PC-3 (cell line): ENCODE measurements at regions not wholly inside any gene's neighbourhood (a gene's known extent, or its start where the extent isn't known, plus 50 kb on each side); places are given as distances from the start of the nearest gene placed in this dataset.

ENCODE experiments used
- EZH2 ChIP-seq: fragments of 300-600 bp; sonication (generic); IDR thresholded peaks from one replicate; pipeline ENCODE4 v1.6.1; 2017; ENCODE audit warnings: antibody characterized with exemption, mild to moderate bottlenecking, low read length; ENCODE audit not compliant: unreplicated experiment
- EZH2phosphoT487 ChIP-seq: fragments of 300-600 bp; sonication (generic); IDR thresholded peaks from 2 replicates; pipeline ENCODE4 v1.6.1; 2018; ENCODE audit warnings: mild to moderate bottlenecking, antibody characterized with exemption, low read length, borderline replicate concordance
- TF ChIP-seq, protein P1 (sequence below): fragments of 300-600 bp; sonication (generic); conservative IDR thresholded peaks from 2 replicates; pipeline ENCODE4 v1.5.1; 2017; ENCODE audit warnings: antibody characterized with exemption, low read depth, mild to moderate bottlenecking, low read length

DNA sequence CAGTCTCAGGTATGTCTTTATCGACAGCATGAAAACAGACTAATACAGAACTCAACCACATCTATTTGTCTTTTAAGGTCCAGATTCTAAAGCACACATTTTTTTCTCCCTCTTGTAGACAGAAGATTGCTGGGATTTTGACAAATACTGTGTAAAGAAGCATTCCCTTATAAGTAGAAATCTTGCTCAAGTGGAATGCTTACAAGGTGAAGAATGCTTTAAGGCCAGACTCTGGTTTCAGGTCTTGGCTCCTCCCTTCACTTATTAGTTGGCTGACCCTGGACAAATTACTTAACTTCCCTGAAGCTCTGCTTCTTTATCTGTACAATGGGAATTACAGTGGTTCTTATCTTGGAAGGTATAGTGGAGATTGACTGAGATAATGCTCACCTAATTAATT is 242.3 kb upstream of the IRX5 start:
- TF ChIP-seq, protein P1, sequence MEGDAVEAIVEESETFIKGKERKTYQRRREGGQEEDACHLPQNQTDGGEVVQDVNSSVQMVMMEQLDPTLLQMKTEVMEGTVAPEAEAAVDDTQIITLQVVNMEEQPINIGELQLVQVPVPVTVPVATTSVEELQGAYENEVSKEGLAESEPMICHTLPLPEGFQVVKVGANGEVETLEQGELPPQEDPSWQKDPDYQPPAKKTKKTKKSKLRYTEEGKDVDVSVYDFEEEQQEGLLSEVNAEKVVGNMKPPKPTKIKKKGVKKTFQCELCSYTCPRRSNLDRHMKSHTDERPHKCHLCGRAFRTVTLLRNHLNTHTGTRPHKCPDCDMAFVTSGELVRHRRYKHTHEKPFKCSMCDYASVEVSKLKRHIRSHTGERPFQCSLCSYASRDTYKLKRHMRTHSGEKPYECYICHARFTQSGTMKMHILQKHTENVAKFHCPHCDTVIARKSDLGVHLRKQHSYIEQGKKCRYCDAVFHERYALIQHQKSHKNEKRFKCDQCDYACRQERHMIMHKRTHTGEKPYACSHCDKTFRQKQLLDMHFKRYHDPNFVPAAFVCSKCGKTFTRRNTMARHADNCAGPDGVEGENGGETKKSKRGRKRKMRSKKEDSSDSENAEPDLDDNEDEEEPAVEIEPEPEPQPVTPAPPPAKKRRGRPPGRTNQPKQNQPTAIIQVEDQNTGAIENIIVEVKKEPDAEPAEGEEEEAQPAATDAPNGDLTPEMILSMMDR, result no peak
- TF ChIP-seq EZH2 (no peak), EZH2phosphoT487 (no peak)
